Panc1 (cell line): ENCODE measurements at regions not wholly inside any gene's neighbourhood (a gene's known extent, or its start where the extent isn't known, plus 50 kb on each side); places are given as distances from the start of the nearest gene placed in this dataset.

Experiments used
- CTCF ChIP-seq: fragments of 450-650 bp; IDR thresholded peaks from 2 replicates; pipeline ENCODE4 v1.5.1; 2017; ENCODE audit warnings: mild to moderate bottlenecking
- POLR2AphosphoS5 ChIP-seq: IDR thresholded peaks from 2 replicates; pipeline ENCODE4 v1.6.1; 2012; ENCODE audit warnings: mild to moderate bottlenecking, low read depth, low read length, moderate library complexity
- REST ChIP-seq, 2 experiments: IDR thresholded peaks; 2 replicates each; pipeline ENCODE4 v1.6.1; 2011 to 2012; ENCODE audit warnings: low read depth in 2 of 2, control low read depth in 1 of 2, low read length in 1 of 2, mild to moderate bottlenecking in 1 of 2, moderate library complexity in 1 of 2; ENCODE audit not compliant: insufficient read depth in 1 of 2

- TF ChIP-seq REST (IDR thresholded peaks at IDR 0.05; ENCODE audit: insufficient read depth in 1 of 2, low read depth in 2 of 2, low read length in 1 of 2) (no peak), CTCF (no peak), POLR2AphosphoS5 (no peak)
Measured at GRCh38 chr5:157993201-157993600, 134.3 kb upstream of the CLINT1 start.
